RKO (cell line): ENCODE measurements at regions not wholly inside any gene's neighbourhood (a gene's known extent, or its start where the extent isn't known, plus 50 kb on each side); places are given as distances from the start of the nearest gene placed in this dataset.

Source experiments
- DNase-seq: peaks from one replicate; pipeline ENCODE4 v3.0.0-alpha.2; 2016; ENCODE audit warnings: low spot score

DNA sequence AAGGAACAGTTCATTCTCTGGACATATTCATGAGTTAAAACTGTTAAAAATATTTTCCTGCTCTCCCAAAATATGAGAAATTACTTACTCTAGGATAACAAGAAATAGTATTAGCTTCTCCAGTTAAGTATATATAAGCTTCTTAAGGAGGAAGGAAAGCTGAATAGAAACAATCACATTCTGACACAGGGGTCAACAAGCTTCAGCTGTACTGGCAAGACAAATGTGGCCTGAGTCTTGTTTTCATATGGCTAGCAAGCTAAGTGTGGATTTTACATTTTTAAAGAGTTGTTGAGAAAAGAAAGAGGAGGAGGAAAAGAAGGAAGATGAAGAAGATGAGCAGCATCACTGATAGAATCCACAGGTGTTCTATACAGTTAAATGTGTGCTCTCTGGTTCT, 313.8 kb downstream of the ZPLD1 start:
- DNase-seq: no peak

- no peak for DNase-seq
Measured at GRCh38 chr3:102750322-102750721, 315.5 kb downstream of the ZPLD1 start.

- no peak for DNase-seq
Measured at GRCh38 chr3:102753901-102754300, 319.1 kb downstream of the ZPLD1 start.

DNA sequence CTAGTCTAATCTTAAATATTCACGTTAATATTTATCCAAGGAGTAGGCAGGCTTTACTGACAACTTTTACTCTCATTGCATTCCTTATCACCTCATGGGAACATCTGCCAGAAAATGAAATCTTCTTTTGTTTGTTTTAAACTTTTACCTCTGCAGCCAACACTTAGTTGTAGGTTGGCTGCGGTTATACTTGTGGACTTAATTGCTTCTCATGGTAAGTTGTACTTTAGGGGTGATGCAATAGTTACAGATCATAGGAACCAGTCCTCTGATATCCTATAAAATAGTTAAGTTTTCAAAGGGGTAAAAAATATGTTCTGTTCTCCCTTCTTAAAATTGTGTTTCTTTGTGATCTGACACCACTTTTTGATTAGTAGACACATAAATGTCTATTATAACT, 321.9 kb downstream of the ZPLD1 start:
- no peak for DNase-seq

DNA sequence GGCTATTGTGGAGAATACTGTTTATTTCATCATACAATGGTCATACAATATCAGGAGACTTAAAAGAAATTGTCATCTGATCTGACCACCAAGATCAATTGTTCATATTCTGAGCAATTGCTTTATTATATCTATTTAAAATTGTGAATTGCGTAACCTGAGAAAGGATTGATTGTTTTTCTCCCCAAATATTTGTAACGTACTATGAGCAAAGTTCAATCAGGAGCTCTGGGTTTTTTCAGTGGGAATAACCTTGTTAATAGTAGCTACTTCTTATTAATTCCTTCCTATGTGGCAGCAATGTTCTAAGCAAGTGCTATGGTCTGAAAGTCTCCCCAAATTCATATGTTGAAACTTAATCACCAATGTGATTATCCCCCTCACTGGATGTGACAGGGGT, 323.1 kb downstream of the ZPLD1 start:
- no peak for DNase-seq

DNA sequence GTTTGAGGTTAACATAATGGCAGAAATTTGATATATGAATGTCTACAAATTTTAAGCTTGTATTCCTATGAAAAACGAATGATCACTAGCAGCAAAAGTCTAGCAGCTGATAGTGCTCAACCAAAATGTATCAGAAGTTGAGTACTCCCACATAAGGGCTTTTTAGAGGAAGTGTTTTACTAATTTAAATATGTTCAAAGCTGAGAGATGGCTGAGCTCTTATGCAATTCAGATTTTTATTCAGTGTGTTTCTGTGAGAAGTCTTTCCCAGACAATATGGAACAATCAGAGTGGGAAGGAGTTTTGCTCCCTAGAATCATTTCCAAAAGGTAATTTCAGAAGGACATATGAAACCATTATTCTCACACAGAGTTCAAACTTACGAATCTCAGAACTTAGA, 327.0 kb downstream of the ZPLD1 start:
- DNase-seq: no peak

DNA sequence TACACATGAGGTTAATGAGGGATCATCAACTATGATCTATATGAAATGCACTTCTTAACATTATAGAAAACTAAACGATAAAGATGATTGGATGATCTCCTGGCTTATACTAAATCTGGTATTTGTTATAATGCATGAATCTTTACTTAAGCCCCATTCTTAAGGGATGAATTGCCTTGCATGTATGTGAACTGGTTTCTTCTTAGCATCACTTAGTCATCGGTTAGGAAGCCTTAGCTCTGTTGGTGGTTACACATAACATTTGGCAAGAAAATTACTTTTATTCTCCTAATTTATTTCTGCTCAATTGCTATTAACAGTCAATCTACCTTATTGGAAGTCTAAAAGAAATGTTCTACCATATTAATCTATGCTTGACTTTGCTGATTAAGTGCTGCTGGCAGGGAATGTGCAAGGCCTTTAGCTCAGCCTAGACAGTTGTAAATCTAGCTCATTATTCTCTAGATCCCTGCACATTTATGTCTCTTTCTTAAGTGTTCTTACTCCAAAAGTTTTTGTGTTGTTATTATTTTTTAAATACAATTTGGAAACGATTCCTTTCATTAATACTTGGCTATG, 356.0 kb downstream of the ZPLD1 start:
- peak; percentile 18 for DNase-seq

- no peak for DNase-seq
Measured at GRCh38 chr3:102791641-102792589, 357.1 kb downstream of the ZPLD1 start.

GRCh38 chr3:102796804-102797203, 362.0 kb downstream of the ZPLD1 start:
- DNase-seq: no peak

- no peak for DNase-seq
Measured at GRCh38 chr3:102802819-102803420, 368.1 kb downstream of the ZPLD1 start.

- no peak for DNase-seq
Measured at GRCh38 chr3:102810937-102811336, 376.1 kb downstream of the ZPLD1 start.

- no peak for DNase-seq
Measured at GRCh38 chr3:102826636-102827035, 391.8 kb downstream of the ZPLD1 start.

- DNase-seq: no peak
Measured at GRCh38 chr3:102827386-102827785, 392.6 kb downstream of the ZPLD1 start.

- no peak for DNase-seq
Measured at GRCh38 chr3:102830415-102830814, 395.6 kb downstream of the ZPLD1 start.

DNA sequence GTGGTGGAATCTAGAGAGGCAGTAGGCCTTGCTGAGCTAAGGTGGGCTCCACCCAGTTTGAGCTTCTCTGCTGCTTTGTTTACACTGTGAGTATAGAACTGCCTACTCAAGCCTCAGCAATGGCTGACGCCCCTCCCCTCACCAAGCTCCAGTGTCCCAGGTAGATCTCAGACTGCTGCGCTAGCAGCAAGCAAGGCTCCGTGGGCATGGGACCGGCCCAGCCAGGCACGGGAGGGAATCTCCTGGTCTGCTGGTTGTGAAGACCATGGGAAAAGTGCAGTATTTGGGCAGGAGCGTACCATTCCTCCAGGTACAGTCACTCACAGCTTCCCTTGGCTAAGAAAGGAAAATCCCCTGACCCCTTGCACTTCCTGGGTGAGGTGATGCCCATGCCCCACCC, 407.1 kb downstream of the ZPLD1 start:
- no peak for DNase-seq

DNA sequence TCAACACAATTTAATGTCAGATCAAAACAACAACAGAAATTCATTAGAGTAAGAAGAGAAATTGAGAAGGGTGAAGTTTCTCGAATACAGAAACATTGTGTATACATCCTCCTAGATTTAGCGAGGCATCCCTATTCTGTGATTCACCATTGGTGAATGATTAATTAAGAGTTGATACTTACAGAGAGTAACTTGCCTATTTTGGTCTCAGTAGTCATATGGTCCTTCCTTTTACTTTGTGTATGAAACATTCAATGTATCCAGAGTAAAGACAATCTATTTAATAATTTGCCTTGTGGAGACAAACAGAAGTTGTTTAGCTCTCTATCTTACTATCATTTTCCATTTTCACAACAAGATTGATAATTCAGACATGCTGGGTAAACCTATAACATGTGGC, 432.0 kb downstream of the ZPLD1 start:
- no peak for DNase-seq

GRCh38 chr3:102883515-102883914, 448.7 kb downstream of the ZPLD1 start:
- DNase-seq: no peak

GRCh38 chr3:102885289-102885688, 450.5 kb downstream of the ZPLD1 start:
- DNase-seq: no peak

DNA sequence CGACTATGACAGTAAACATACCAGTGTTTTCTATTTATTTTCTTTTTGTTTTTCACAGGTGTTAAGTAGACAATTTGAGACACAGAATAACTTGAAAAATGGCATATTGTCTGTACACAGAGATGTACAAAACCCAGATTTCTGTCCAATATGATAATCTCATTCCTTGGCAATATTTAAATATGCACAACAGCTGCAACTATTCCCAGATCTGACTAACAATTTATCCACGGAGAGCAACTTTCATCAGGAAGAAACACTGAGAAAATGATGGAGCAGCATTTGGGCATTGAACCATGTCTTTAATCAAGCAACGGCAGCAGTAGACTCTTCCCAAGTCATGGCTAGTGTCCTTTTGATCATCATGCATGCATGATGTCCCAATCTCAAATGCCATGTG, 452.6 kb downstream of the ZPLD1 start:
- DNase-seq: no peak

DNA sequence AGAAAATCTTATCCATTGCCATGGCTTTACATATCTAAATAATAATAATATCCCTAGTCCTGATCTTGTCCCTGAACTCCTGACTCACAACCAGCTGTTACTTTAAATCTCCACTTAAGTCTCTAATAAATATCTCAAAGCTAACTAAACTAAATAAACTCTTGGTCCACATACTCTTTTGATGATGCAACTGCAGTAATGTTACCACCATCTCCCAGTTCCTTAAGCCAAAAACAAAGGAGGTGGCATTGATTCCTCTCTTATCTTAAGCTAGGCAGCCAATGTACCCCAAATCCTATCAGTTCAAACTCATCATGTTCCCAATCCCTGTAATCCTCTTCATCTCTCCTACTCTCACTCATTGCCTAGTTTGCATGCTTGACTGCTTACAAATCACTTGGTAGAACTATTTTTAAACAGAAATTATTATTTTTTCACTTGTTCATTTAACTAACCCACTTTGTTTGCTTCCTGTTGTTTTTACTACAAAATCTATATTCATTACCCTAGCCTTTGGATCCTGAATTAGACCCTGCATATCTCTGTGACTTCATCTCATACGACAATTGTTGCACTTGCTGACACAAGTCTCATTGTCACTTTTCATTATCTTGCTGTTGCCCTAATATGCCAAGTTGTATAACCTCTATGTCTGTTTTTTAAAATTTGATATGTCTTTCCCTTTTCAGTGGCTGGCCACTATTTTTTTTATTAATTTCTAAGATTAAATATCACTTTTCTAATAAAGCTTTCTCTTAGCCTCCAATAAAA, 462.2 kb downstream of the ZPLD1 start:
- no peak for DNase-seq

- no peak for DNase-seq
Measured at GRCh38 chr3:102904629-102905028, 469.8 kb downstream of the ZPLD1 start.

GRCh38 chr3:102905811-102906210, 471.0 kb downstream of the ZPLD1 start:
- no peak for DNase-seq
